BLaER1 (cell line): ENCODE measurements at regions not wholly inside any gene's neighbourhood (a gene's known extent, or its start where the extent isn't known, plus 50 kb on each side); places are given as distances from the start of the nearest gene placed in this dataset.
A peak's percentile ranks its signal among the peaks of the same experiment; 100 is the strongest.

Experiments used
- H3K27ac ChIP-seq: shearing (Covaris generic); formaldehyde crosslinking; 2 replicates; pipeline ENCODE4 v1.8.1; 2022
- H3K27me3 ChIP-seq: shearing (Covaris generic); formaldehyde crosslinking; 2 replicates; pipeline ENCODE4 v1.8.1; 2022
- H3K36me3 ChIP-seq: shearing (Covaris generic); formaldehyde crosslinking; 2 replicates; pipeline ENCODE4 v1.8.1; 2022
- H3K4me1 ChIP-seq: shearing (Covaris generic); formaldehyde crosslinking; 2 replicates; pipeline ENCODE4 v1.8.1; 2022
- H3K4me2 ChIP-seq: shearing (Covaris generic); formaldehyde crosslinking; 2 replicates; pipeline ENCODE4 v1.8.1; 2022
- H3K4me3 ChIP-seq: shearing (Covaris generic); formaldehyde crosslinking; 2 replicates; pipeline ENCODE4 v1.8.1; 2022
- H3K9ac ChIP-seq: shearing (Covaris generic); formaldehyde crosslinking; 2 replicates; pipeline ENCODE4 v1.8.1; 2022
- H3K9me3 ChIP-seq: shearing (Covaris generic); formaldehyde crosslinking; 2 replicates; pipeline ENCODE4 v1.8.1; 2022
- H4K20me1 ChIP-seq: shearing (Covaris generic); formaldehyde crosslinking; 2 replicates; pipeline ENCODE4 v1.8.1; 2022
- Cebpa-rat ChIP-seq: shearing (Covaris generic); IDR thresholded peaks from 2 replicates; pipeline ENCODE4 v1.8.1; 2022

GRCh38 chr18:3357516-3357915, 92.5 kb upstream of the TGIF1 start:
- Histone ChIP-seq H3K27me3 (no peaks in the 10 kb centered on the region), H4K20me1 (no peaks in the 10 kb centered on the region), H3K36me3 (no peaks in the 10 kb centered on the region), H3K4me1 (no peaks in the 10 kb centered on the region), H3K4me3 (no peak overlapping the region), H3K9ac (no peak overlapping the region), H3K4me2 (no peak overlapping the region), H3K27ac (no peak overlapping the region), H3K9me3 (no peaks in the 10 kb centered on the region)
- TF ChIP-seq Cebpa-rat: no peak

DNA sequence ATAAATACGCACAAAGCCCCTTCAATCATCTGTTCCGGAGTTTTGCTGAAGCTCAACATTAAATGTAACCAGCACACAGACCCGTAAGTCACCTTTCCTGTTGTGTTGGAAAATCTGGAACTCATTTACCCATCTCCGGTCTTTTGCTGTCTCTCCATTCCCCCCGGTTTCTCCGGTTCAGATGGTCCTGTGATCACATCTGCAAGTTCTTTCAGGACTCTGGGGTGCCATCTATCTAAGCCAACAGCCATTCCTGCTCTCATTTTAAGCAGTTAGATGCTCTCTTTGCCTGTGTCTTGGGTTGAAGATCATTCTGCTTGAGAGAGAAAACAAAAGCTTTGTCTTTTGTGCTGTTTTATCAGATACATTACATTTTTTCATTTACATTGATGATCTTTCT, 91.7 kb upstream of the TGIF1 start:
- H3K4me2 ChIP-seq: no peak overlapping the region
- H3K4me1 ChIP-seq: no peaks in the 10 kb centered on the region
- H4K20me1 ChIP-seq: no peaks in the 10 kb centered on the region
- no peaks in the 10 kb centered on the region for H3K9me3 ChIP-seq
- no peaks in the 10 kb centered on the region for H3K27me3 ChIP-seq
- H3K27ac ChIP-seq: no peak overlapping the region
- H3K9ac ChIP-seq: no peak overlapping the region
- no peak overlapping the region for H3K4me3 ChIP-seq
- no peaks in the 10 kb centered on the region for H3K36me3 ChIP-seq
- no peak for TF ChIP-seq Cebpa-rat

DNA sequence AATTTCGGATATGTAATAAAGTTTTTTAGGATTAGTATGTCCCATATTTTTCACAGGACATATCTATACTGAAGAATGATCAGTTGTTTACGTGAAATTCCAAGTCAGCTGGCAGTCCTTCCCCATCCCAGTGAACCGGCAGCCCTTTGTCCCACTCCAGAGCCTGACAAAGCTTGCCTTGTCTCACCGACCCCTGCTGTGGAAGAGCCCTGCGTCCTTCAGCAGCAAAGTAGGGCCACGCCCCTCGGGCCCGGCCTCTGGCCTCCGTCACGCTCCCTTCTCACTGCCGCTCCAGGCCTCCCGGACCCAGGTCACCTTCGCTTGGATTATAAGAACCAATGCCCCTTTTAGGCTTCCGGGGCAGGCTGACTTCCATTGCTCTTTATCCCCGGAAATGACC, 89.8 kb upstream of the TGIF1 start:
- H3K27ac ChIP-seq: no peak overlapping the region
- no peaks in the 10 kb centered on the region for H3K27me3 ChIP-seq
- H4K20me1 ChIP-seq: no peaks in the 10 kb centered on the region
- H3K4me3 ChIP-seq: no peak overlapping the region
- no peaks in the 10 kb centered on the region for H3K36me3 ChIP-seq
- H3K4me1 ChIP-seq: no peaks in the 10 kb centered on the region
- no peaks in the 10 kb centered on the region for H3K9me3 ChIP-seq
- no peak overlapping the region for H3K9ac ChIP-seq
- no peak for TF ChIP-seq Cebpa-rat
- H3K4me2 ChIP-seq: no peak overlapping the region

DNA sequence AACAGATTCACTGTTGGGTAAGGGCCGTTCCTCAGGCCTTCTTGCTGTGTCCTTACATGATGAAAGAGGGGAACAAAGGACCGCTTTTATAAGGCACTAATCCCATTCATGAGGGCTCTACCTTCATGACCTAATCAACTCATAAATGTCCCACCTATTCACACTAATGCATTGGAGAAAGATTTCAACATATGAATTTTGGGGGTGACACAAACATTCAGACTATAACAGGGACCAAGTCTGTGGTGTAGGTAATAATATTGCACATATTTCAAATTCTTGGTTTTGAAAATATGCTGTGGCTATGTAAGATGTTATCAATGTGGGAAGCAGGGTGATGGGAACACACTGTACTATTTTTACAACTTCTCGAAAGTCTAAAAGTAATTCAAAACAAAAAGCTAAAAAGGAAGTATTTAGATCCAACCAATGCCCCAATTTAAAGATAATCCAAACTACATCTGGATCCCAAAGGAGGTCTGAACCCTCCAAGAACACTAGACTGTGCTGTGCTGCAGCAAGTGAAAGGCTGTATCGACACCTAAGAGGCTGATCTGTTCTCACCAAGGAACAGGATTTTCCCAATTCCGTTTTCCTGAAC, 82.4 kb upstream of the TGIF1 start:
- Histone ChIP-seq H3K36me3 (no peaks in the 10 kb centered on the region), H3K4me3 (no peak overlapping the region), H3K27me3 (no peaks in the 10 kb centered on the region), H3K27ac (no peak overlapping the region), H3K4me2 (no peak overlapping the region), H4K20me1 (no peaks in the 10 kb centered on the region), H3K4me1 (no peaks in the 10 kb centered on the region), H3K9ac (no peak overlapping the region), H3K9me3 (no peaks in the 10 kb centered on the region)
- no peak for TF ChIP-seq Cebpa-rat

GRCh38 chr18:3368193-3368592, 81.8 kb upstream of the TGIF1 start:
- Histone ChIP-seq H3K27me3 (no peaks in the 10 kb centered on the region), H3K9me3 (no peaks in the 10 kb centered on the region), H3K4me3 (no peak overlapping the region), H3K27ac (no peak overlapping the region), H3K4me2 (no peak overlapping the region), H4K20me1 (no peaks in the 10 kb centered on the region), H3K9ac (no peak overlapping the region), H3K36me3 (no peaks in the 10 kb centered on the region), H3K4me1 (no peaks in the 10 kb centered on the region)
- TF ChIP-seq Cebpa-rat: no peak

DNA sequence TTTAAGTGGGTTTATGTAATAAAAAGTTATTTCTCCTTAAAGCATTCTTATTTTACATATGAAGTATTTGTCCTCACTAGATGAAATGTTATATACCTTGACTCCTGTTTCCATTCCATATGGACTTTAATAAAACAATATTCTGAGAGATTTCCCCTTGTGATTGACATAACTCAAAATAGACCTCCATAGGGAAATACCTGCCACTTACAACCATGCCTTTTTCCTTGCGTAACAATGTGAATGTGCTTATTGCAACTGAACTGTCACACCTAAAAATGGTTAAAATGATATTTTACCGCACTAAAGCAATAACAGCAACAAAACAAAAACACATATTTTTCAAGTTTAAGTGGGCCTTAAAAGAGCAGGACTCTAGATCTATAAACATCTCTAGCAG, 70.3 kb upstream of the TGIF1 start:
- no peak overlapping the region for H3K4me2 ChIP-seq
- no peak overlapping the region for H3K4me3 ChIP-seq

DNA sequence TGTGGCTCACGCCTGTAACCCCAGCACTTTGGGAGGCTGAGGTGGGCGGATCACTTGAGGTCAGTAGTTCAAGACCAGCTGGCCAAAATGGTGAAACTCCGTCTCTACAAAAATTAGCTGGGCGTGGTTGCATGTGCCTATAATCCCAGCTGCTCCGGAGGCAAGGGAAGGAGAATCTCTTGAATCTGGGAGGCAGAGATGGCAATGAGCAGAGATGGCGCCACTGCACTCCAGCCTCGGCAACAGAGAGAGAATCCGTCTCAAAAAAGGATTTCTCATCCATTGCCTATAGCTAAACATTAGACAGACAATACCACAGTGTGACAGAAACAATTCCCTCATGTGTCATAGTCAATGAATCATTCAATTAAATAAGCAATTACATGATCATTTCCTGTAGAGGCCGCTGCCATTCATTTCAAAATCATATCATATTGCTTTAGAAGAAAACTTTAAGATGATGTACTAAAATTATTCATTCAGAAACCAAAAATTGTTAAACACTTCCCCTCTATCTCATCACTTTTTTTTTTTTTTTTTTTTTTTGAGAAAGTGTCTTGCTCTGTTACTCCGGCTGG, 69.5 kb upstream of the TGIF1 start:
- H3K27ac ChIP-seq: no peak overlapping the region
- peaks cover 8% of the 10 kb centered on the region for H3K4me1 ChIP-seq
- H3K4me2 ChIP-seq: no peak overlapping the region
- no peaks in the 10 kb centered on the region for H3K27me3 ChIP-seq
- TF ChIP-seq Cebpa-rat: no peak
- H3K9me3 ChIP-seq: peaks cover 7% of the 10 kb centered on the region; the same call in 1 of the 2 replicates
- H3K4me3 ChIP-seq: no peak overlapping the region
- no peaks in the 10 kb centered on the region for H4K20me1 ChIP-seq
- no peak overlapping the region for H3K9ac ChIP-seq
- no peaks in the 10 kb centered on the region for H3K36me3 ChIP-seq

More for the DNA sequence above, 70.3 kb upstream of the TGIF1 start:
- Histone ChIP-seq H3K27ac (no peak overlapping the region), H3K27me3 (no peaks in the 10 kb centered on the region), H3K36me3 (no peaks in the 10 kb centered on the region), H3K4me1 (peaks cover 4% of the 10 kb centered on the region), H4K20me1 (no peaks in the 10 kb centered on the region), H3K9me3 (peaks cover 7% of the 10 kb centered on the region; the same call in 1 of the 2 replicates), H3K9ac (no peak overlapping the region)
- no peak for TF ChIP-seq Cebpa-rat

DNA sequence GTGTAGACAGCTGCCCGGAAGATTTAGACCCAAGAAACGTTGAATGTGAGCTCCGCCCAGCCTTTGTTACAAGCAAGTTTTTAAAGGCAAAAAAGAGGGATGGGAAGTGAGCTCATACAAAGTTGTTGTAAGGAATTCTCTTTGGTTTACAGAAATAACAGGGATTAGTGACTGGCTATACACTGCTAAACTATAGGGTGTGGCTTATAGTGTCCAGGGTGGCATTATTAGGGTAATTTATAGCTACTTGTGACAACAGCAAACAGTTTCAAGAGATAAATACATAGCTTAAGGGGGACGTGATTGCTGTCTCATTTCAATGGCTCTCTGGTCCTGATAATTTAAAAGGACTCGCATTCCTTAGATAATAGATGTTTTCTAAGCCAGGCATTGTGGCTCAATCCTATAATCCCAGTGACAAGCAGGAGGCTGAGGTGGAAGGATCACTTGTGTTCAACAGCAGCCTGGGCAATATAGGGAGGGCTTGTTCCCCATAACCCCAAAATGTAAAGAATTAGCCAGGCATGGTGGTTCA, 66.5 kb upstream of the TGIF1 start:
- no peak overlapping the region for H3K9ac ChIP-seq
- peaks cover 24% of the 10 kb centered on the region for H3K4me1 ChIP-seq
- H3K27ac ChIP-seq: no peak overlapping the region
- no peak for TF ChIP-seq Cebpa-rat
- no peaks in the 10 kb centered on the region for H3K27me3 ChIP-seq
- no peaks in the 10 kb centered on the region for H3K36me3 ChIP-seq
- no peaks in the 10 kb centered on the region for H4K20me1 ChIP-seq
- no peak overlapping the region for H3K4me2 ChIP-seq
- H3K9me3 ChIP-seq: peaks cover 2% of the 10 kb centered on the region; the same call in 1 of the 2 replicates
- H3K4me3 ChIP-seq: no peak overlapping the region

DNA sequence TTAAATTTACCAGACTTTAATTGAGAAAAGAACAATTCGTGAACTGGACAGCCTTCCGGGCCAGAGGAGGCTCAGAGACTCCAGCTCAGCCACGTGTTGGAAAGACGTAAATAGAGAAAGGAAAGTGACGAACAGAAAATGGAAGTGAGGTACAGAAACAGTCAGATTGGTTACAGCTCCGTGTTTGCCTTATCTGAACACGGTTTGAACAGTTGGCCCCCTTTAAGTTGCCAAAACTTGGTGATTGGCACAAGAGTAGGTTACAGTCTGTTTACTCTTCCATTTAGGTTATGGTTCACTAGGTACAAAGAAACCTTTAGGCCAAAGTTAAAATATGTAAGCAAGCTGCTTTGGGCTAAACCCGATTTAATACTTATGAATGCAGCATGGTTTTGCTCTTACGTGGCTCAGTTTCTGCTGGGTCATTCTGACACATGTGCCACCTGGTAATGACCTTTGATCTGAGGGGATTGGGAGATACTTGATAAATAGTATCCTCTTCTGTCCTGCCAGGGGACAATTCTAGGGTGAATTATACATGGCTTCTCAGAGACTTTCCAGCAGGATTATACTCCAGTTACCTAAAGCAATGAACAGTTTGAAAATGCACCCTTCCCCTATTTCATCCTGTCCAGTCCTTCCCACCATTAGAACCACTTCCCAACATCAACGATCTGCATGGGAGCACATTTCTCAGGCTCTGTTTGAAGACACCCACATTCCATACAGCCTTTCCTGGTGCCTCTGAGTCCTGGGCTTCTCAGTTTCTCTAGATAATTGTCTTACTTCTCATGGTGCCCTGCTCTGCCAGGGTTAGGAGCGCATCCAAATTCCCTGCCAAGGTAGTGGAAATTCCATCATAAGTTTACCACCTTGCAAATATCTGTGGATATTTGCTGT, 65.1 kb upstream of the TGIF1 start:
- no peaks in the 10 kb centered on the region for H3K27me3 ChIP-seq
- peaks cover 24% of the 10 kb centered on the region for H3K4me1 ChIP-seq
- H3K36me3 ChIP-seq: no peaks in the 10 kb centered on the region
- peaks cover 3% of the 10 kb centered on the region for H3K9me3 ChIP-seq
- H4K20me1 ChIP-seq: no peaks in the 10 kb centered on the region
- H3K9ac ChIP-seq: no peak overlapping the region
- no peak overlapping the region for H3K4me3 ChIP-seq
- TF ChIP-seq Cebpa-rat: no peak
- H3K27ac ChIP-seq: no peak overlapping the region
- H3K4me2 ChIP-seq: peak overlapping the region; percentile 34

- Histone ChIP-seq H3K36me3 (no peaks in the 10 kb centered on the region), H3K4me1 (peaks cover 24% of the 10 kb centered on the region), H3K27ac (no peak overlapping the region), H3K4me3 (no peak overlapping the region), H3K9me3 (peaks cover 10% of the 10 kb centered on the region), H3K4me2 (no peak overlapping the region), H4K20me1 (no peaks in the 10 kb centered on the region), H3K9ac (no peak overlapping the region), H3K27me3 (no peaks in the 10 kb centered on the region)
- no peak for TF ChIP-seq Cebpa-rat
Measured at GRCh38 chr18:3388323-3388722, 61.6 kb upstream of the TGIF1 start.
